ENCODE measurements at regions not wholly inside any gene's neighbourhood (a gene's known extent, or its start where the extent isn't known, plus 50 kb on each side); places are given as distances from the start of the nearest gene placed in this dataset.

- POLR2A ChIA-PET: interaction anchor here (0.7 kb wide), 1 partner anchor 187 kb away, joined by 3 read pairs; no protein-coding TSS in a partner anchor
Measured at GRCh38 chr19:30699871-30700280, 327.7 kb downstream of the ZNF536 start.

DNA sequence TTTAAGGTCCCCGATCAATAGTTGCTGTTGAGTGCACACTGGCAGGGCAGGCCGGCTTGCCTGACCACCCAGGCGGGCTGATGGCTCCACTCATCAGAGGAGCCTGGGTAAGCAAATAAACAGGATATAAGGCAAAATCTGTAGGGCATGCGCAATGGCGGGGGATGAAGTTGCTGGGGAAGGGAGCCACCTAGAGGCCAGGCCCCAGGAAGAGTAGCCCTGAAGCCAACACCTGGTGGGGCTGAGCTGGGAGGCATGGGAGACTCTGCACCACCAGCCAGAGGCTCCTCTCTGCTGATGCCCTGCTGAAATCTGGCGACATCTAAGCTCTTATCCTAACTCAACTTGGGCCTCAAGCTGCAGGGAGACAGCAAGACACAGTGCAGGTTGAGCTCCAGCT, 324.3 kb downstream of the ZNF536 start:
- no TSS peak for BruUV-seq (replicated peaks)
- CTCF ChIA-PET (ENCODE audit: unreplicated experiment): no interaction called here

More at GRCh38 chr19:30699871-30700280, 327.7 kb downstream of the ZNF536 start:
- Histone ChIP-seq H3K9me2 (ENCODE audit: insufficient read depth, low read length) (no peaks in the 10 kb centered on the region), H3K4me3 (ENCODE audit: low read depth, low read length, poor library complexity, severe bottlenecking) (no peak overlapping the region), H3K27ac (ENCODE audit: low read depth, low read length, poor library complexity, severe bottlenecking) (no peak overlapping the region), H3K36me3 (ENCODE audit: insufficient read depth, low read length) (no peaks in the 10 kb centered on the region), H4K20me1 (ENCODE audit: insufficient read depth, low read length) (no peaks in the 10 kb centered on the region), H3K79me2 (ENCODE audit: insufficient read depth, low read depth, low read length) (no peaks in the 10 kb centered on the region), H3K4me2 (ENCODE audit: low read length) (no peak overlapping the region), H3K9me3 (ENCODE audit: low read length) (no peaks in the 10 kb centered on the region), H3K4me1 (ENCODE audit: insufficient read depth, low read length, poor library complexity, severe bottlenecking) (no peaks in the 10 kb centered on the region), H2AFZ (ENCODE audit: low read length) (no peak overlapping the region)
- CTCF ChIA-PET (ENCODE audit: unreplicated experiment): no interaction called here
- intact Hi-C loops (cut with micrococcal nuclease; ENCODE audit: unreplicated experiment): no loop called here
- TF ChIP-seq EZH2phosphoT487 (IDR thresholded peaks at IDR 0.05; ENCODE audit: borderline replicate concordance, low read depth, low read length): no peak
- TF ChIP-seq, protein P1, sequence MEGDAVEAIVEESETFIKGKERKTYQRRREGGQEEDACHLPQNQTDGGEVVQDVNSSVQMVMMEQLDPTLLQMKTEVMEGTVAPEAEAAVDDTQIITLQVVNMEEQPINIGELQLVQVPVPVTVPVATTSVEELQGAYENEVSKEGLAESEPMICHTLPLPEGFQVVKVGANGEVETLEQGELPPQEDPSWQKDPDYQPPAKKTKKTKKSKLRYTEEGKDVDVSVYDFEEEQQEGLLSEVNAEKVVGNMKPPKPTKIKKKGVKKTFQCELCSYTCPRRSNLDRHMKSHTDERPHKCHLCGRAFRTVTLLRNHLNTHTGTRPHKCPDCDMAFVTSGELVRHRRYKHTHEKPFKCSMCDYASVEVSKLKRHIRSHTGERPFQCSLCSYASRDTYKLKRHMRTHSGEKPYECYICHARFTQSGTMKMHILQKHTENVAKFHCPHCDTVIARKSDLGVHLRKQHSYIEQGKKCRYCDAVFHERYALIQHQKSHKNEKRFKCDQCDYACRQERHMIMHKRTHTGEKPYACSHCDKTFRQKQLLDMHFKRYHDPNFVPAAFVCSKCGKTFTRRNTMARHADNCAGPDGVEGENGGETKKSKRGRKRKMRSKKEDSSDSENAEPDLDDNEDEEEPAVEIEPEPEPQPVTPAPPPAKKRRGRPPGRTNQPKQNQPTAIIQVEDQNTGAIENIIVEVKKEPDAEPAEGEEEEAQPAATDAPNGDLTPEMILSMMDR (conservative IDR thresholded peaks at IDR 0.05; ENCODE audit: low read length): no peak
- no TSS peak for BruUV-seq (replicated peaks)
- DNase-seq (ENCODE audit: low spot score): no peak

More for the DNA sequence above, 324.3 kb downstream of the ZNF536 start:
- Histone ChIP-seq H3K27ac (ENCODE audit: low read depth, low read length, poor library complexity, severe bottlenecking) (no peak overlapping the region), H3K79me2 (ENCODE audit: insufficient read depth, low read depth, low read length) (no peaks in the 10 kb centered on the region), H2AFZ (ENCODE audit: low read length) (no peak overlapping the region), H3K4me1 (ENCODE audit: insufficient read depth, low read length, poor library complexity, severe bottlenecking) (no peaks in the 10 kb centered on the region), H3K4me2 (ENCODE audit: low read length) (no peak overlapping the region), H3K4me3 (ENCODE audit: low read depth, low read length, poor library complexity, severe bottlenecking) (no peak overlapping the region), H3K9me3 (ENCODE audit: low read length) (no peaks in the 10 kb centered on the region), H4K20me1 (ENCODE audit: insufficient read depth, low read length) (no peaks in the 10 kb centered on the region), H3K36me3 (ENCODE audit: insufficient read depth, low read length) (no peaks in the 10 kb centered on the region), H3K9me2 (ENCODE audit: insufficient read depth, low read length) (no peaks in the 10 kb centered on the region)
- DNase-seq (ENCODE audit: low spot score): peak; percentile 10
- intact Hi-C loops (cut with micrococcal nuclease; ENCODE audit: unreplicated experiment): no loop called here
- no peak for TF ChIP-seq EZH2phosphoT487 (IDR thresholded peaks at IDR 0.05; ENCODE audit: borderline replicate concordance, low read depth, low read length)
- TF ChIP-seq, protein P1 (conservative IDR thresholded peaks at IDR 0.05; ENCODE audit: low read length): peak; percentile 65
- POLR2A ChIA-PET: no interaction called here
